HEK293T (cell line): ENCODE measurements at regions not wholly inside any gene's neighbourhood (a gene's known extent, or its start where the extent isn't known, plus 50 kb on each side); places are given as distances from the start of the nearest gene placed in this dataset.
"Not testable (repeated sequence)": the region's sequence is repeated elsewhere in the genome, so short reads cannot be mapped to it uniquely, and the experiment has no call there.

Source experiments
- FOXA1 ChIP-seq: fragments of 450-650 bp; IDR thresholded peaks from 2 replicates; pipeline ENCODE4 v1.6.1; 2016; ENCODE audit warnings: mild to moderate bottlenecking
- SP1 ChIP-seq: fragments of 450-650 bp; IDR thresholded peaks from 2 replicates; pipeline ENCODE4 v1.6.1; 2017

DNA sequence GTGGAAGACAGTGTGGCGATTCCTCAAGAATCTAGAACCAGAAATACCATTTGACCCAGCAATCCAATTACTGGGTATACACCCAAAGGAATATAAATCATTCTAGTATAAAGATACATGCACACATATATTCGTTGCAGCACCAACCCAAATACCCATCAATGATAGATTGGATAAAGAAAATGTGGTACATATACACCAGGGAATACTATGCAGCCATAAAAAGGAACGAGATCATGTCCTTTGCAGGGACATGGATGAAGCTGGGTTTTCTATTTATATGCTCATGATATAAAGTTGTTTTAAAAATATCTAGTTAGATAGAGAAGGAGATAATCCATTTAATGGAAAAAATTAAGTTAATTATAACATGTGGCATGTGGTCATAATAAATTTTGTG, 186.5 kb downstream of the HS3ST3A1 start:
- TF ChIP-seq FOXA1, SP1: not testable (repeated sequence)
